Sigmoid colon (tissue), 3 donors: ENCODE measurements at regions not wholly inside any gene's neighbourhood (a gene's known extent, or its start where the extent isn't known, plus 50 kb on each side); places are given as distances from the start of the nearest gene placed in this dataset.

Experiments used
- POLR2A ChIP-seq, 2 donors: fragments of 450-650 bp; IDR thresholded peaks; one replicate each; pipeline ENCODE4 v1.6.1; 2016; ENCODE audit warnings: antibody characterized with exemption in 2 of 2, mild to moderate bottlenecking in 2 of 2, moderate library complexity in 2 of 2
- TF ChIP-seq, protein P1 (sequence below), 4 experiments: fragments of 450-650 bp in 3 of 4; fragments of 200-600 bp in 1 of 4; IDR thresholded peaks; one replicate each; pipeline ENCODE4 v1.5.1; 2016 to 2019; ENCODE audit warnings: antibody characterized with exemption in 4 of 4, mild to moderate bottlenecking in 3 of 4, moderate library complexity in 2 of 4

DNA sequence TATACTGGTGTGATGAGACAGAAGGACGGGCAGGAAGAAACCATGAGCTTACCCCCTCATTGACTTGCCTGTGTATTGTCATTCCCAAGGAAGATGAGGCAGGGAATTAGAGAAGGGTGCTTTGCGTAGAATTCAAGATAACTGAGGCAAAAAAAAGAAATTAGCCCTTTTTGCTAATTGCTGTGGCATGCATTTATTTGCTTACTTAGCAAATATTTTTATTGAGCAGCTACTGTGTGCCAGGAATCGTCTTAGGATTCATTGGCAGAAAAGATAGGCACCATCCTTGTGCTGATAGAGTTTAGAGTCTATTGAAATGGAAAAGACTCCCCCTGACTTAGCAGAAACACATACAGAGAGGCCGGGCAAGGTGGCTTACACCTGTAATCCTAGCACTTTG lies 541.9 kb downstream of the TMEM114 start:
- TF ChIP-seq, protein P1, sequence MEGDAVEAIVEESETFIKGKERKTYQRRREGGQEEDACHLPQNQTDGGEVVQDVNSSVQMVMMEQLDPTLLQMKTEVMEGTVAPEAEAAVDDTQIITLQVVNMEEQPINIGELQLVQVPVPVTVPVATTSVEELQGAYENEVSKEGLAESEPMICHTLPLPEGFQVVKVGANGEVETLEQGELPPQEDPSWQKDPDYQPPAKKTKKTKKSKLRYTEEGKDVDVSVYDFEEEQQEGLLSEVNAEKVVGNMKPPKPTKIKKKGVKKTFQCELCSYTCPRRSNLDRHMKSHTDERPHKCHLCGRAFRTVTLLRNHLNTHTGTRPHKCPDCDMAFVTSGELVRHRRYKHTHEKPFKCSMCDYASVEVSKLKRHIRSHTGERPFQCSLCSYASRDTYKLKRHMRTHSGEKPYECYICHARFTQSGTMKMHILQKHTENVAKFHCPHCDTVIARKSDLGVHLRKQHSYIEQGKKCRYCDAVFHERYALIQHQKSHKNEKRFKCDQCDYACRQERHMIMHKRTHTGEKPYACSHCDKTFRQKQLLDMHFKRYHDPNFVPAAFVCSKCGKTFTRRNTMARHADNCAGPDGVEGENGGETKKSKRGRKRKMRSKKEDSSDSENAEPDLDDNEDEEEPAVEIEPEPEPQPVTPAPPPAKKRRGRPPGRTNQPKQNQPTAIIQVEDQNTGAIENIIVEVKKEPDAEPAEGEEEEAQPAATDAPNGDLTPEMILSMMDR (IDR thresholded peaks at IDR 0.05): no peak
- no peak for TF ChIP-seq POLR2A (IDR thresholded peaks at IDR 0.05)
